ENCODE measurements at regions not wholly inside any gene's neighbourhood (a gene's known extent, or its start where the extent isn't known, plus 50 kb on each side); places are given as distances from the start of the nearest gene placed in this dataset.

- intact Hi-C loops (cut with DNase I) = no loop called here
- Histone ChIP-seq H3K4me3 (ENCODE audit: low read length in 3 of 3) (no peak overlapping the region), H3K9me3 (ENCODE audit: control insufficient read depth in 2 of 3, insufficient read depth in 1 of 3, low read length in 3 of 3) (peaks cover 0 to 4% (median under 1%) of the 10 kb centered on the region in 3 donors), H3K9ac (ENCODE audit: low read length in 3 of 3) (no peak overlapping the region), H3K4me1 (ENCODE audit: control insufficient read depth in 2 of 3, insufficient read depth in 2 of 3, low read depth in 1 of 3, low read length in 3 of 3) (no peaks in the 10 kb centered on the region), H3K27me3 (ENCODE audit: control insufficient read depth, insufficient read depth, low read length) (no peaks in the 10 kb centered on the region), H3K36me3 (ENCODE audit: control insufficient read depth in 2 of 3, insufficient read depth in 3 of 3, low read length in 3 of 3) (no peaks in the 10 kb centered on the region), H3K27ac (ENCODE audit: low read depth in 2 of 2, low read length in 2 of 2) (no peak overlapping the region)
- FAIRE-seq (no peak), DNase-seq (no peak)
- no peak for TF ChIP-seq CTCF (IDR thresholded peaks at IDR 0.05; ENCODE audit: borderline replicate concordance, extremely low read depth, insufficient read depth)
Measured at GRCh38 chr10:32147730-32148129, 91.5 kb upstream of the KIF5B start.

GRCh38 chr10:32146166-32146565 lies 89.9 kb upstream of the KIF5B start:
- no peaks in the 10 kb centered on the region for H3K27me3 ChIP-seq (ENCODE audit: control insufficient read depth, insufficient read depth, low read length)
- intact Hi-C loops (cut with DNase I) = no loop called here
- no peaks in the 10 kb centered on the region for H3K4me1 ChIP-seq (ENCODE audit: control insufficient read depth in 2 of 3, insufficient read depth in 2 of 3, low read depth in 1 of 3, low read length in 3 of 3)
- DNase-seq = no peak
- no peak overlapping the region for H3K9ac ChIP-seq (ENCODE audit: low read length in 3 of 3)
- no peak overlapping the region for H3K27ac ChIP-seq (ENCODE audit: low read depth in 2 of 2, low read length in 2 of 2)
- no peak overlapping the region for H3K4me3 ChIP-seq (ENCODE audit: low read length in 3 of 3)
- no peak for FAIRE-seq
- TF ChIP-seq CTCF (IDR thresholded peaks at IDR 0.05; ENCODE audit: borderline replicate concordance, extremely low read depth, insufficient read depth) = no peak
- no peaks in the 10 kb centered on the region for H3K9me3 ChIP-seq (ENCODE audit: control insufficient read depth in 2 of 3, insufficient read depth in 1 of 3, low read length in 3 of 3)
- no peaks in the 10 kb centered on the region for H3K36me3 ChIP-seq (ENCODE audit: control insufficient read depth in 2 of 3, insufficient read depth in 3 of 3, low read length in 3 of 3)

- no peak for FAIRE-seq
- no peak overlapping the region for H3K27ac ChIP-seq (ENCODE audit: low read depth in 2 of 2, low read length in 2 of 2)
- H3K36me3 ChIP-seq (ENCODE audit: control insufficient read depth in 2 of 3, insufficient read depth in 3 of 3, low read length in 3 of 3) = no peaks in the 10 kb centered on the region
- H3K9ac ChIP-seq (ENCODE audit: low read length in 3 of 3) = no peak overlapping the region
- no peaks in the 10 kb centered on the region for H3K27me3 ChIP-seq (ENCODE audit: control insufficient read depth, insufficient read depth, low read length)
- H3K4me3 ChIP-seq (ENCODE audit: low read length in 3 of 3) = no peak overlapping the region
- no peak for DNase-seq
- H3K4me1 ChIP-seq (ENCODE audit: control insufficient read depth in 2 of 3, insufficient read depth in 2 of 3, low read depth in 1 of 3, low read length in 3 of 3) = no peaks in the 10 kb centered on the region
- H3K9me3 ChIP-seq (ENCODE audit: control insufficient read depth in 2 of 3, insufficient read depth in 1 of 3, low read length in 3 of 3) = no peaks in the 10 kb centered on the region
- no peak for TF ChIP-seq CTCF (IDR thresholded peaks at IDR 0.05; ENCODE audit: borderline replicate concordance, extremely low read depth, insufficient read depth)
- intact Hi-C loops (cut with DNase I) = no loop called here
Measured at GRCh38 chr10:32144817-32145688, 88.8 kb upstream of the KIF5B start.

Data from kidney (tissue), 13 donors.